GOT3 (cell line): ENCODE measurements at regions not wholly inside any gene's neighbourhood (a gene's known extent, or its start where the extent isn't known, plus 50 kb on each side); places are given as distances from the start of the nearest gene placed in this dataset.

Experiments
- DNase-seq: peaks from one replicate; lab custom pipeline; 2025; ENCODE audit warnings: mixed read lengths; lab: John Stamatoyannopoulos, UW

DNA sequence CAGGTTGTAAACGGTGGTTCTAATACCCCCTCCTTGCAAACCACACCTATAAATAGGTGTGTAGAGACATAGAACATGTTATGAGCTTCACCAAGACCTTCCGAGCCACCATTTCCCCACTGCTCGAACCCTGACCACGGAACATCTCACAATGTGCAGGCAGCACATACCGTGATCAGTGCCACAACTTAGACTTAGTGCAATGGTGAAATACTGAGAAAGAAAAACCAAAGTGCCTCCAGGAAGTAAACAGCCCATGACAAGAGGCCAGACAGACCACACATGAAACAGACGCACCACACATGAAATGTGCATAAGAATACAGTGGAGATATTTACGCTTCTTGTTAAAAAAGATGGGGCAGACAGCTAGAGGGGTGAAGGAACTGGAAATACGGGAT lies 166.9 kb upstream of the CCND2 start:
- no peak for DNase-seq

DNA sequence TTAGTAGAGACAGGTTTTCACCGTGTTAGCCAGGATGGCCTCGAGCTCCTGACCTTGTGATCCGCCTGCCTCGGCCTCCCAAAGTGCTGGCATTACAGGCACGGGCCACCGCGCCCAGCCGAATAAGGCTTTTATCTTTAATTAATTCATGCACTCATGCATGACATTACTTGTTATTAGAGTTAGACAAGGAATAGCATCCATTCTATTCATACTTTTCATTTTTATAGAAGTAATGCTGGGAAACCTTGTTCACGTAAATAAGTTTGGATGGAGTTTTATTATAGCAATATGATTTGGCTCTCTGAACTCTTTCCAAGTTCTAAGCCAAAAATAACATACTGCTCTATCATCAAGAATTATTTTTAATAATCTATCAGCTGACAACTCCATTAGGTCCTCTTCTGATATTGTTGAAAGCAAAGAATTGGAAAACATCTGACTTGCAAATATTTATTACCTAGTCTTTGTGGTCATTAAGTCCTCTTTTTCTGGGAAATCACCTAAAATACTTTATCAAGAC lies 168.8 kb upstream of the CCND2 start:
- no peak for DNase-seq

DNA sequence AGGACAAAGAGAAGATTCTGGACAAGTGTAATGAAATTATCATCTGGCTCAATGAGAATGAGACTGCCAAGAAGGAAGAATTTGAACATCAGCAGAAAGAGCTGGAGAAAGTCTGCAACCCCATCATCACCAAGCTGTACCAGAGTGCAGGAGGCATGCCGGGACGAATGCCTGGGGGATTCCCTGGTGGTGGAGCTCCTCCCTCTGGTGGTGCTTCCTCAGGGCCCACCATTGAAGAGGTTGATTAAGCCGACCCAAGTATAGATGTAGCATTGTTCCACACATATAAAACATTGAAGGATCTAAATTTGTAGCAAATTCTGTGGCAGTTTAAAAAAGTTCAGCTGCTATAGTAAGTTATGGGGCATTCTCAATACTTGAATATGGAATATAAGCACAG lies 174.3 kb upstream of the CCND2 start:
- no peak for DNase-seq

DNA sequence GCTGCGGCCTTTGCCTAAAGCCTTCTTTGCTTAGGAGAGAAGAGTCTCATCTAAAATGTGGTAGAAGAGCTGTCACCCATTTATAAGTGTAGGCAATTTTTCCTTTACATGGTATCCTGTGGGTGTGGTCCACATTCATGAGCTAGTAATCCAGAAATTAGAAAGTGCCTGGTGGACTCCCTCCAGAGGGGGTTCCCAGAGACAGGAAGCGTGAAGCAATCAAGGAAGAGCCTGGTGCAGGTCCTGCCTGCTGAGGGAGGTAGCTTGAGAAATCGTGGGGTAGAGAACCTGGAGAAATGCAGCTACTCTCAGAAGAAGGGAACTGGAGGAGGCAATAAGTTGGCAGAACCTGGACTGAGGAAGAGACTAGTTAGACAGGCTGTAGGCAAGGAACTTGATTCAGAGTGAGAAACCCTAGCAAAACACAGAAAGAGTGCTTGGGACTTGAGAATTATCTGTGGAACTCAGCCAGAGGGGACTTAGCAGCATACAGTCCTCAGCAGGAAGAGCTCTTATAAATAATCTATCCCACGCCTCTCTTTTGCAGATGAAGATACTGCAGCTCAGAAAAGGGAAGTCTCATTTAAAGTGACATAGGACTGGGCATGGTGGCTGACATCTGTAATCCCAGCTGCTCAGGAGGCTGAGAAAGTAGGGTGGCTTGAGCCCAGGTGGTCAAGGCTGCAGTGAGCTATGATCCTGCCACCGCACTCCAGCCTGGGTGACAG lies 182.4 kb upstream of the CCND2 start:
- DNase-seq: no peak

DNA sequence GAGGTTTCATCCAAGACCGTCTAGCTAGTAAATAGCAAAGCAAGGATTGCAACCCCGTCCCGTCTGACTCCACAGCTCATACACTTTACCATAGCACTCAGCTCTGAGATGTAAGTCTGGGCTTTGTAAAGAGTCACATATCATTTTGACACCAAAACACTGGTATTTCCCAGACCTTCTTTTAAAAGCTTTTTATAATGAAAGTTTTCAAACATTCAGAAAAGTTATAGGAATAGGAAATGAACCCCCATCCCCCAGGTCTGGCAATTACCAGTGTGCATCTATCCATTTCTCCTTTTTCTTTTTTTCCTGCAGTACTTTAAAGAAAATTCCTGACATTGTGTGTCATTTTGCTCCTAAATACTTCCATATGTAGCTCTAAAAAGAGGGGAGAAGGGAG lies 183.6 kb upstream of the CCND2 start:
- no peak for DNase-seq

DNA sequence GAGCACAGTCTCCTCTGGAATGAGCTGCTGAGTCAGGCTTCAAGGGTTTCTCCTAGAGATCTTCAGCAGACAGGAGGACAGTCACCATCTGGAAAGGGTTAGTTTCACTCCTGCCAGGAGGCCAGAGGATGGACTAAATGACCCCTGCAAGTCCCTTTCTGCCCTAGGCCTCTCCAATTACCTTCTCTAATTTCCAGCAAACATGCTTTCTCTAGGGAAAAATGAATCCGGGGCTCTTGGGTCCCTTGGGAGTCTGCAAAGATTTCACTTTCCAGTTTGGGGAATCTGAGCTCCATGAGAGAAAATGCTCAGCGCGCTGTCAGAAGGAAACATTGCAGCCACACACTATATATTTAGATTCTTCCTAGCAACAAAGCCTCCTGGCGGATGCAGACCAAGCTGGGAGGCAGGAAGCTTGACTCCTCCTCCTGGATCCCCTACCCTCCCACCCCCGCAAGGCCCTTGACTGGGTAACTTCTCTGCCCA lies 184.4 kb upstream of the CCND2 start:
- no peak for DNase-seq

DNA sequence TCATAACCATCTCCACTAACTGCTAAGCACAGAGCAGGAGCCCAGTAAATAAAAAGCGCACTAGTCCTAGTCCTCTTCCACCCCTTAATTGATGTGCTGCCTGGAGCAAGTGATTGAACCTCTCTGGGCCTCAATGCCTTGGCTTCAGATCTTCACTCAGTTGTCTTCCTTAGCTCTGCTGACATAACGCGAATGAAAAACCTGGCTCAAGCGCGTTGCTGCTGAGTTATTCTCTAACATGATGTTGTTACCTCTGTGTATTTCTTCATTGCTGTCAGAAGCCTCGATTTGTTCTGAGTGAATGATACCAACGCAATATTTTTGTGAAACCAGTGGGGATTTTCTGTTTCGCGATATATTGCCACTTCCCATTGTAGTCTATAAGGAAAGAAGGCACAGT lies 185.1 kb upstream of the CCND2 start:
- no peak for DNase-seq

DNA sequence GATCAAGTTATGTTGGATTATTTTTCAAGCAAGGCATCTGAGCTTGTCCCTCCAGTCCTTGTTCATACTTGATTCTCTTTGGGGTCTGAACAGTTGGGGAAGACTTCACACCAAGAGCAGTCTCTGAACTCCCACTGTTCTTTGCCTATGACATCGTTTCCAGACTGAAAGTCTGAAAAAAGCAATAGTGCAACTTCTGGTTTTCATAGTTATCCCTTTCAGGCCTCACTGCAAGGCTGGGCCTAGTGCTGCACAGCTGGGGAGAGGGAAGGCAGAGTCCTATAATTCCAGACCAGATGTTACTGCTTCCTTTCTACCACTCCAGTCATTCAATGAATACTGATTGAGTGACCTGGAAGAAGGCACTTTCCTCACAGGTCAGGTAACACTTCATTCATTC lies 187.1 kb upstream of the CCND2 start:
- no peak for DNase-seq

DNA sequence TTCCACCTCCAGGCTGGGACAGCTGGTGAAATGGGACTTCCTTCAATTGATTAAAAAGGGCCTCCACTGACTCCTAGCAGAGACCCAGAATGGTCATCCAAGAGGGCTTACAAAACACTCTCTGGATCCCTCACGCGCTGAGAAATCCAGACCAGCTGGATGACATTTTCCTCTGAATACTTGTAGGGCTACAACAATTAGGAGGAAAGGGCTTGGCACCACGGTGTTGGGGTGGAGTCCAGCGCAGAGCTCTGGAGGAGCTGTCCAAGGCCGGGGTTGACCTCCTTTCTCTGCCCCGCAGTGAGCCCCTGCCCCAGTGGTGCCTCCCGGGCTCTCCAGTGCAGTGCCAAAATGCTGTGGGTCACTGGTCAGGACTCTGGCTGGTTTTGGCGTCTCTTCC lies 189.0 kb upstream of the CCND2 start:
- no peak for DNase-seq

DNA sequence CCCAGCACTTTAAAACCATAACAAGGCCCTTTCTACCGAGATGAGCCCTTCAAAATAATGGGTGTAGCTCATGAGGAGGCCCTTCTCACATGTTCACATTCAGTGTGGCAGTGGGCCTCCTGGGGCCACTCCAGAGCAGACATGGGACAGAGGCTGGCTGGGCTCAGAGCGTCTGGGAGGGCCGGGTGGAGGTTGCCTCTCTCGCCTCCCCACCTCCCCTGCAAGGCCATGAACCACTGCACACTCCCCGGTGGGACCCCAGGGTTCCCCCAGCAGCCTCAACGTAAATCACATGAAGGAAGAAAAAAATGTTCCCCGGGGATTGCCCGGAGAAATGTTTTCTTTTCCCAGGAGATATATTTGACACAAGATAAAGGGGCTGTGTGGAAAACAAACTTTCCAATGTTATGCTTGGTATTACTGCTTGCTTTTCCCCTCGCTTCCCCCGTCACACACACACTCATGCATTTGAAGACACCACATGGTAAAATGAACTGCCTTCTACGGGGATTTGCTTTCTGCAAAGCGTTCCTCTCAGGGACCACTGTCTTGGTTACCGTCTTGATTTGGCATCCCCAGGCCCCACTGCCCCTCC lies 190.7 kb upstream of the CCND2 start:
- DNase-seq: no peak

DNA sequence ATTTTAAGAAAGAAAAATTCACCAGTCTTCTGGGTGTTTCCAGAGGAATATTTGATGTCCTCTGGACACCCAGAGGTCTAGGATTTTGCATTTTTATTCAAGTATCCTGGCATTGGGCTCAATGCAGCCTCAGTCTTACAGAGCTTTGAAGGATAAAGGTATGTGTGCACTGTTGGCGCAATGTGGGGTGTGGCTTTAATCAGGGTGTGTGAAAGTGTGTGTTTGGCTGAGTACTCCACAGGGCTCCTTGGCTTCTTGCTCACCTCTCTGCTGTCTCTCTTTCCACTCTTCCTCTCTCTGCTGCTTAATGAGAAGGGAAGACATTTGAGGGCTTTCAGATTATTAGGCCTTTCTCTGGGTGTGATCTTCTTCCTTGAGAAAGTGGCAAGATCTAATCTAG lies 193.3 kb upstream of the CCND2 start:
- DNase-seq: no peak

DNA sequence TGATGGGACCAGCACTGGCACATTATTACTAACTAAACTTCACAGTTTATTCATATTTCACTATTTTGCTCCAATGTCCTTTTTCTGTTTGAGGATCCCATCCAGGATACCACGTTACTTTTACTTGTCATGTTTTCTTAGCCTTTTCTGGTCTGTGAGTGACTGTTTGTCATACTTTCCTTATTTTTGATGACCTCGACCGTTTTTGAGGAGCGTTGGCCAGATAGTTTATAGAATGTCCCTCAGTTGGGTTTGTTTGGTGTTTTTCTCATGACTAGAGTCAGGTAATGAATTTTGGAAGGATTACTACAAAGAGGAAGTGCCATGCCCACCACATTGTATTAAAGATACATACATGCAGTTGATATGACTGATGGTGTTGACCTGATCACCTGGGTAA lies 199.4 kb upstream of the CCND2 start:
- no peak for DNase-seq

DNA sequence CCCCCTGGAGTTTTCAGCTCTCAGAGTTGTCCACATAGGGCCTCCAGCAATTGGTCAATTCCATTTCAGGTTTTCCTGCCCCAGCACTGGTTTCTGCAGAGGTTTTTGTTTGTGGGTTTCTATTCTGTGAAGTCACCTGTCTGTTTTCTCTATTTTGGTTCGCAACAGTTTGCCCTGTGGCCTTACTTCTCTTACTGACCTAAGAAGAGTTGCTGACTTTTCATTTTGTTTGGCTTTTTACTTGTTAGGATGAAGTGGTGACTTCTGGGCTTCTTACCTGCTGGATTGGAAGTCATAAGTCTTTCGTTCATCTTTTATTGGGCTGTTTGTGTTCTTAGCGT lies 196.4 kb upstream of the PARP11 start:
- DNase-seq: no peak

DNA sequence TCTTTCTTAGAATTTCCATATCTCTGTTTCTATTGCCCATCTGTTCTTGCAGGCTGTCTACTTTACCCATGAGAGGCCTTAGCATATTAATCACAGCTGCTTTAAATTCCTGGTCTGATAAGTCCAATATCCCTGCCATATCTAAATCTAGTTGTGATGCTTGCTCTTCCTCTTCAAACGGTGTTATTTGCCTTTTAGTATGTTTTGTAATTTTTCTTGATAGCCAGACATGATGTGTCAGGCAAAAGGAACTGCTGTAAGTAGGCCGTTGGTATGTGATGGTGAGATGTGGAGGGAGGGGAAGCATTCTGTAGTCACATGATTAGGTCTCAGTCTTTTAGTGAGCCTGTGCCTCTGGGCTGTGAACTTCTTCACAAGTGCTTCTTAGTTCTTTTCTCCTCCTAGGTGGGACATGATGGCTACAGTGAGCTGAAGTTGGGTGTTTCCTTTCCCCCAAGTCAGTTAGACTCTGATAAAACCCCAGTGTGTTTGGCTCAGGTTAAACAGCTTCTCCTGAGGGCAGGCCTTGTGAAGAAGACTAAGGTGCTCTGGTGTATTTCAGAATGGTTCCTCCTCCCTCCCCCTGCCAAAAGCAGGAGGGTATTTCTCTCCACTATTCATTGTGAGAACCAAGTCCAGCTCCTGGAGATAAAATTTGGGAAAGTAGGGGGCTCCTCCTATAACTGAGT lies 195.9 kb upstream of the PARP11 start:
- no peak for DNase-seq

DNA sequence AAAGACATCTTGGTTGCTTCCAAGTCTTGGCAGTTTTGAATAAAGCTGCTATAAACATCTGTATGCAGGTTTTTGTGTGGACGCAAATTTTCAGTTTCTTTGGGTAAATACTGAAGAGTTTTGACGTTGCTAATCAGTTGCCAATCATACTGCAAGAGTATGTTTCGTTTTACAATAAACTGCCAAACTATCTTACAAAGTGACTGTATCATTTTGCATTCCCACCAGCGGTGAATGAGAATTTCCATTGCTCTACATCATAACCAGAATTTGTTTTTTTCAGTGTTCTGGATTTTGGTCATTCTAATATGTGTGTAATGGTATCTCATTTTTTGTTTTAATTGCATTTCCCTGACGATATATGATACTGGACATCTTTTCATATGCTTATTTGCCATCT lies 190.8 kb upstream of the PARP11 start:
- DNase-seq: no peak

DNA sequence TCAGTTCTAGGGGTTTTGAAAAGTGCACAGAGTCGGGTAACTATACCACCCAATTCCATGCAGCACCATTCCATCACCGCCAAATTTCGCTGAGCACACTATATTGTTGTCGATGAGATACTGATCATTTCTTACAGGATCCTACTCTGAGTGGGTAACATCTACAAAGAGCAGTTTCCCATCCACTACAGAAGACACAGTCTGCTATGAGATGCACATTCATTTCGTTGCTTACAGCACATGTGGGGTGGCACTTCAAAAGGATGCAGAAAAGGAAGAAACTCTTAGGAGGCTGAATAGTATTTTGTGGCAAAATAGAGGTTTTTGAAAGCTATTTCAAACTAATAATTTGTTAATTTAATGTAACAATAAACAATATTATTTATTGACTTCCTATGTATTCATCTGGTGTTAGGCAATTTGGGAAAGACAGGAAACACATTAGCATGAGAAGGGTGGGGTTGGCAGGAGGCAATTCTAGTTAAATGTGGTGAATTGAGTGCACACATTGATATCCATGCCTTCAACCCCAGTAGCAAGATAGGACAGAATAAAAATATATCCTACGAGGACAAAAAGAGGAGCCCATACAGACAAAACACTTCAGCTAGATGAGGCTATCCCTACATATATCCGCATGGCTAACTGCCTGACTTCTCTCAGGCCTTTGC lies 186.8 kb upstream of the PARP11 start:
- no peak for DNase-seq

DNA sequence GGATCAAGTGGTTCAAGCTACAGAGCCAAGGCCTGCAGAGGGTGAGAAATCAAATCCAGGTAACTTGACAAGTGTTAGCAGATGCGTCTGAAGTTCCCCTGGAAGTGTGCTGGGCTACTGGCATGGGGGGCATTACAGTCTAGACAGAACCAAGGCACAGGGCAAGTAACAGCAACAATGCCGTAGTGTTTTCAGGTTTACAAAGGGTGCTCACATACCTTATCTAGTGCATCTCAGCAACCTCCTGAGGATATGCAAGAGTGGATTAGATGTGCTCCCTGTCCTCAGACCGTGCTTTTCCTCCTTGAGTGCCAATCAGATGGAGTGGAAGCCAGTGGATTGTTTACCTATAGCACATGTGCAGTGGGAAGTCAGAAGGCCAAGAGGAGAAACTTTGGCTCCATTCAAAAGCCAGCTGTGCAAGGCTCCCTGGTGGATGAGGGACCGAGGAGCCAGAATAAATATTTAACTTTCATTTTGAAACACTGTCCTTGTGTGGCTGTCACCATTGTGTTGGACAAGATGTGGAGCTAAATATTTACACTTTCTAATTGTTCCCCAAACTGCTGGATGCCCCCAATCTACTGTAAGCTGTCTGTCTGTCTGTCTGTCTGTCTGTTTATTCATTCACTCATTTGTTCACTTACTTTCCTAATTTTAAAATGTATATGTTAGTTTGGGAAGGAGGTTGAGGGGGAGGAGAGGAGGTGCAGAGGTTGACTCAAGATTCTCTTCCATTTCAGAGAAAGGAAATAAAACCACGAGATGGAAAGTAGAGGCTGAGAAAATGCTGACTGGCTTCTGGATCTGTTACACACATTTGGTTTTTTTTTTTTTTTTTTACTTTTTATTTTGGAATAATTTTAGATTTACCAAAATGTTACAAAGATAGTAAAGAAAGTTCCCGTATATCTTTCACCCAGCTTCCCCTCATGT lies 184.0 kb upstream of the PARP11 start:
- no peak for DNase-seq

DNA sequence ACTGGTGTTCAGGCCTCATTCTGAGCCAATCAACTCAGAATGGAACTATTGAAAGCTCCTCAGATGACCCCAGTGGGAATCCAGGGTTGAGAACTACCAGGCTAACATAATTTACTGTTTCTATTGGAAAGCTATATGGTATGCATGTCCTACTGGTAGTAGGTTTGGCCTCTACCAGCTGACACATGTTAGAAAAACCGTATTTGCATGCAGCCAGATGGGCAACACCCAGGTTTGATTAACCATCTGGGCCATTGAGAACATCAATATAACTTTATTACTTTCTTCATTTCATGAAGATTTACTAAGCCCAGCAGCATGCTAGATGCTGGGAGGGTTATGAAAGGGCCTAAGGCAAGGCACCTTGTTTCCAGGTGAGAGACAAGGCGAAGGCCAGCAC lies 181.4 kb upstream of the PARP11 start:
- DNase-seq: no peak

DNA sequence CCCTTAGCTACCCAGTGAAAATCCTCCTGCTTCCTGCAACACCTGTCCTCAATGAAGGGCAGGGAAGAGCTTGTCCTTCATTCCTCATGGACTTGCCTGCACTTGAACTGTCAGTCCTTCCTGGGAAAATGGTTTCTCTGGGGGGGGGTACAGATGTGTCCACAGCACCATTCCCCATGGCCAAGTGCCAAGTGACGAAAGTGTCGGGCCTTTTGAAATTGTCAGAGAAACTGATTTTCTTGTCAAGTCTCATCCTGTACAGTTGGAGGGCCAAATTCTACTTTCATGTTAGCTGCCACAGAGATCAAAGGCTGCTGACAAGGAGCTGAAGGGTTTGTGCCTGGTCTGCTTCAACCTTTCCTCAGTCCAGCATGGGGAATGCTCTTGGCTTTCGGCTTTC lies 179.5 kb upstream of the PARP11 start:
- no peak for DNase-seq

DNA sequence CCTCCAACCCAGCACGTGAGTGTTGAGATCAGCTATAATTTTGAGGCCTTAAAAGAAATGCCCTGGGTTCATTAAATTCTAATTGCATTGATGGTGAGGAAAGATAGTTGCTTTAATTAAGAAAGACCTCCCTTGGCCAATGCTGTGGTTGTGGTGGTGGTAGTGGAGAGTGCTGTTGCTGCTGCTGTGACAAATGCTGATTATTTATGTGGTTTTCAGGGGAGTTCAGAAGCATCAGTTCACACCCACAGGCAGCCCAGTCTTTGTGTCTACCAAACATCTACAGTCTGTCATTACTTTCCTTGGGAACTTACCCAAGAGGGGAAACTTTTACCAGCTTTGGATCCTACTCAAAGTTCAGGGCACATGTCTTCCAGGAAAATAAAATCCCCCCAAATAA lies 178.4 kb upstream of the PARP11 start:
- no peak for DNase-seq

DNA sequence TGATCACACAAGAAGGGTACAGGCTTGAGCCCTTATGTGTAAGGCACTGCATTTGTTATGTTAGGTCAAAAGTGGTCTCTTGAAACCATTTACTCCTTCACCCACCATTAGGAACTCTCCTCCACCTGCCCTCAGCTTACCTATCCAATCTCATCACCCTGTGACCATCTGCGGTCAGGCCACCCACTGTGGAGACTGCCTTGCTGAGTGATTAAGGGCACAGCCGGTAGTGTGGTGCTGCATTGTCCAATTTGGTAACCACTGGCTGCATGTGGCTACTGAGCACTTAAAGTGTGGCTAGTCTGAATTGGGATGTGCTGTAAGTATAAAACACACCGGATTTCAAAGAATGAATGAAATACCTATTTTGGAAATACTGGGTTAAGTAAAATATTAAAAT lies 177.1 kb upstream of the PARP11 start:
- no peak for DNase-seq
